GM12875 (cell line): ENCODE measurements at regions not wholly inside any gene's neighbourhood (a gene's known extent, or its start where the extent isn't known, plus 50 kb on each side); places are given as distances from the start of the nearest gene placed in this dataset.

Experiments
- H3K4me3 ChIP-seq: one replicate; pipeline ENCODE4 v1.5.1; 2011; ENCODE audit warnings: low read depth, low read length, control low read depth
- CTCF ChIP-seq: IDR thresholded peaks from 2 replicates; pipeline ENCODE4 v1.5.1; 2011; ENCODE audit warnings: low read depth, mild to moderate bottlenecking, control low read depth, inconsistent platforms, low read length, moderate library complexity, borderline replicate concordance; ENCODE audit not compliant: insufficient read depth

GRCh38 chr2:129908721-129909373, 70.6 kb upstream of the RAB6C start:
- no peak overlapping the region for H3K4me3 ChIP-seq
- no peak for TF ChIP-seq CTCF

GRCh38 chr2:129909651-129910418, 69.6 kb upstream of the RAB6C start:
- no peak for TF ChIP-seq CTCF
- no peak overlapping the region for H3K4me3 ChIP-seq

- no peak overlapping the region for H3K4me3 ChIP-seq
- no peak for TF ChIP-seq CTCF
Observed at GRCh38 chr2:129910446-129911362, 68.8 kb upstream of the RAB6C start.

GRCh38 chr2:129911363-129912065, 68.0 kb upstream of the RAB6C start:
- TF ChIP-seq CTCF: no peak
- H3K4me3 ChIP-seq: no peak overlapping the region

- no peak overlapping the region for H3K4me3 ChIP-seq
- no peak for TF ChIP-seq CTCF
Observed at GRCh38 chr2:129912066-129912820, 67.2 kb upstream of the RAB6C start.
